Osteoblast (primary cell): ENCODE measurements at regions not wholly inside any gene's neighbourhood (a gene's known extent, or its start where the extent isn't known, plus 50 kb on each side); places are given as distances from the start of the nearest gene placed in this dataset.

Experiments
- DNase-seq: peaks from one replicate; pipeline ENCODE4 v3.0.0; 2011; ENCODE audit warnings: low spot score, mixed read lengths; ENCODE audit not compliant: insufficient read length; ENCODE audit errors: missing footprints
- H2AFZ ChIP-seq: 2 replicates; pipeline ENCODE4 v1.6.0; 2011; ENCODE audit warnings: mild to moderate bottlenecking, low read length
- H3K27ac ChIP-seq: 2 replicates; pipeline ENCODE4 v1.5.1; 2011; ENCODE audit warnings: mild to moderate bottlenecking, low read depth, low read length, moderate library complexity
- H3K27me3 ChIP-seq: 2 replicates; pipeline ENCODE4 v1.6.0; 2012; ENCODE audit warnings: mild to moderate bottlenecking, control low read depth, inconsistent platforms, low read length, moderate library complexity; ENCODE audit not compliant: insufficient read depth
- H3K36me3 ChIP-seq: 2 replicates; pipeline ENCODE4 v1.5.1; 2011; ENCODE audit warnings: mild to moderate bottlenecking, low read length, control low read depth, moderate library complexity; ENCODE audit not compliant: insufficient read depth
- H3K4me1 ChIP-seq: 2 replicates; pipeline ENCODE4 v1.5.1; 2011; ENCODE audit warnings: mild to moderate bottlenecking, low read length, control low read depth, moderate library complexity; ENCODE audit not compliant: insufficient read depth
- H3K4me2 ChIP-seq: 2 replicates; pipeline ENCODE4 v1.6.0; 2011; ENCODE audit warnings: mild to moderate bottlenecking, low read length; ENCODE audit not compliant: insufficient read depth
- H3K4me3 ChIP-seq: fragments of 200-600 bp; sonication (generic); 3 replicates; pipeline ENCODE4 v1.5.1; 2012; ENCODE audit warnings: mild to moderate bottlenecking, low read length, inconsistent platforms; ENCODE audit not compliant: insufficient read depth
- H3K79me2 ChIP-seq: 2 replicates; pipeline ENCODE4 v1.6.0; 2012; ENCODE audit warnings: mild to moderate bottlenecking, low read length, control low read depth, inconsistent platforms; ENCODE audit not compliant: insufficient read depth
- H3K9me3 ChIP-seq: 2 replicates; pipeline ENCODE4 v1.5.1; 2011; ENCODE audit warnings: low read depth, low read length, control low read depth
- H4K20me1 ChIP-seq: 2 replicates; pipeline ENCODE4 v1.6.0; 2012; ENCODE audit warnings: mild to moderate bottlenecking, low read length, control low read depth; ENCODE audit not compliant: insufficient read depth
- TF ChIP-seq, protein P1 (sequence below): IDR thresholded peaks from 2 replicates; pipeline ENCODE4 v1.5.1; 2011; ENCODE audit warnings: mild to moderate bottlenecking, low read depth, low read length, moderate library complexity; ENCODE audit errors: extremely low read depth

- no peak overlapping the region for H3K4me2 ChIP-seq
- H3K36me3 ChIP-seq: no peaks in the 10 kb centered on the region
- H3K27ac ChIP-seq: no peak overlapping the region
- no peak overlapping the region for H3K4me3 ChIP-seq
- TF ChIP-seq, protein P1, sequence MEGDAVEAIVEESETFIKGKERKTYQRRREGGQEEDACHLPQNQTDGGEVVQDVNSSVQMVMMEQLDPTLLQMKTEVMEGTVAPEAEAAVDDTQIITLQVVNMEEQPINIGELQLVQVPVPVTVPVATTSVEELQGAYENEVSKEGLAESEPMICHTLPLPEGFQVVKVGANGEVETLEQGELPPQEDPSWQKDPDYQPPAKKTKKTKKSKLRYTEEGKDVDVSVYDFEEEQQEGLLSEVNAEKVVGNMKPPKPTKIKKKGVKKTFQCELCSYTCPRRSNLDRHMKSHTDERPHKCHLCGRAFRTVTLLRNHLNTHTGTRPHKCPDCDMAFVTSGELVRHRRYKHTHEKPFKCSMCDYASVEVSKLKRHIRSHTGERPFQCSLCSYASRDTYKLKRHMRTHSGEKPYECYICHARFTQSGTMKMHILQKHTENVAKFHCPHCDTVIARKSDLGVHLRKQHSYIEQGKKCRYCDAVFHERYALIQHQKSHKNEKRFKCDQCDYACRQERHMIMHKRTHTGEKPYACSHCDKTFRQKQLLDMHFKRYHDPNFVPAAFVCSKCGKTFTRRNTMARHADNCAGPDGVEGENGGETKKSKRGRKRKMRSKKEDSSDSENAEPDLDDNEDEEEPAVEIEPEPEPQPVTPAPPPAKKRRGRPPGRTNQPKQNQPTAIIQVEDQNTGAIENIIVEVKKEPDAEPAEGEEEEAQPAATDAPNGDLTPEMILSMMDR: no peak
- H3K4me1 ChIP-seq: no peaks in the 10 kb centered on the region
- no peak for DNase-seq
- no peaks in the 10 kb centered on the region for H3K9me3 ChIP-seq
- H2AFZ ChIP-seq: no peak overlapping the region
- no peaks in the 10 kb centered on the region for H4K20me1 ChIP-seq
- no peaks in the 10 kb centered on the region for H3K79me2 ChIP-seq
- no peaks in the 10 kb centered on the region for H3K27me3 ChIP-seq
These were observed 78.1 kb upstream of the PLAC8 start for GRCh38 chr4:83192634-83193033.

DNA sequence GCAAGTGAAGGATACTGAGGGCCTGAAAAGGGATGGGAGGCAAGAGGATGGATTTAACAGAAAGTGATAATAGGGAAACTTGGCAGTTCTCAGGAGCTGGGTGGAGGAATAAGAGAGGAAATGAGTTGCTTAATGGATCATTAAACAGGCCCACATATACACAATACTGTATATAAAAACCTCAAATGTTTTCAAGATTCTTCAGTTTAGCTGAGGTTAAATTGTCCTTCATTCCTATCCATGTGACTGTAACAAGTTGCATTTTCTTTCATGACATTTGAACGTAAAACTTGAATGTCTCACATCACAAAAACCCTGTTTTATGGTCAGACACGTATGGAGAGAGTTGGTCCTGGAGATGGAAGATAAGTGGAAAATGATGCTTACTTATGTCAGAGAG lies 76.5 kb upstream of the PLAC8 start:
- Histone ChIP-seq H3K27me3 (no peaks in the 10 kb centered on the region), H3K9me3 (no peaks in the 10 kb centered on the region), H3K36me3 (no peaks in the 10 kb centered on the region), H3K79me2 (no peaks in the 10 kb centered on the region), H2AFZ (no peak overlapping the region), H3K27ac (no peak overlapping the region), H3K4me2 (no peak overlapping the region), H3K4me1 (no peaks in the 10 kb centered on the region), H3K4me3 (no peak overlapping the region), H4K20me1 (no peaks in the 10 kb centered on the region)
- no peak for DNase-seq
- TF ChIP-seq, protein P1: no peak

GRCh38 chr4:83189631-83190136 lies 75.2 kb upstream of the PLAC8 start:
- H2AFZ ChIP-seq: no peak overlapping the region
- no peaks in the 10 kb centered on the region for H3K79me2 ChIP-seq
- H3K9me3 ChIP-seq: no peaks in the 10 kb centered on the region
- no peak overlapping the region for H3K27ac ChIP-seq
- H3K27me3 ChIP-seq: no peaks in the 10 kb centered on the region
- no peaks in the 10 kb centered on the region for H3K36me3 ChIP-seq
- no peaks in the 10 kb centered on the region for H3K4me1 ChIP-seq
- no peak overlapping the region for H3K4me3 ChIP-seq
- H4K20me1 ChIP-seq: no peaks in the 10 kb centered on the region
- TF ChIP-seq, protein P1: no peak
- no peak for DNase-seq
- no peak overlapping the region for H3K4me2 ChIP-seq

DNA sequence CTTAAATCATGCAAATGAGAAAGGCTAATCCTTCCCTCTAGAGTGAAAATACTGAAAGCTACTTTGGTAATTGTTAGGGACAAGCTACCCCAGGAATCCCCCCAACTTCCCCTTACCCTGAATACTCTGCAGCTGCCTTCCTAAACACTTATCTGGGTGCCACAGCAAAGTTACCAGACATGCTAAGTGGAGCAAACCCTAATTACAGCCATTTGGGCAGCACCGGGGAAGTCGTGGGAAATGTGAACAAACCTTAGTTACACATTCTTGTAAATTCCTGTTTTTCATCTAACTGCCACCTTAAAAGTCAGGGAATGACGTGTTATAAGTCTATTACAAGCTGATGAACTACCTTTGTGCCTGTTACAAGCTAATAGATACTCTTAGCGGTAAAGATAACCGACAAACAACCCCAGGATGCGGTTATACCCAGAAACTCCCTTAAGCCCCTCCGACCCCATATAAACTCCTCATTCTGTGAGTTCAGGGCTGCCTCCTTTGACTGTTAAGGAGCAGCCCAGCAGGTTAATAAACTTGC lies 66.0 kb upstream of the PLAC8 start:
- Histone ChIP-seq H3K27ac (no peak overlapping the region), H3K79me2 (no peaks in the 10 kb centered on the region)

More for the DNA sequence above, 66.0 kb upstream of the PLAC8 start:
- Histone ChIP-seq H3K27me3 (peaks cover 5% of the 10 kb centered on the region), H3K4me3 (no peak overlapping the region), H3K4me2 (no peak overlapping the region), H2AFZ (no peak overlapping the region), H3K4me1 (no peaks in the 10 kb centered on the region), H3K36me3 (no peaks in the 10 kb centered on the region), H4K20me1 (no peaks in the 10 kb centered on the region), H3K9me3 (no peaks in the 10 kb centered on the region)
- TF ChIP-seq, protein P1: no peak
- peak; percentile 58 for DNase-seq
